ENCODE measurements at regions not wholly inside any gene's neighbourhood (a gene's known extent, or its start where the extent isn't known, plus 50 kb on each side); places are given as distances from the start of the nearest gene placed in this dataset.

DNA sequence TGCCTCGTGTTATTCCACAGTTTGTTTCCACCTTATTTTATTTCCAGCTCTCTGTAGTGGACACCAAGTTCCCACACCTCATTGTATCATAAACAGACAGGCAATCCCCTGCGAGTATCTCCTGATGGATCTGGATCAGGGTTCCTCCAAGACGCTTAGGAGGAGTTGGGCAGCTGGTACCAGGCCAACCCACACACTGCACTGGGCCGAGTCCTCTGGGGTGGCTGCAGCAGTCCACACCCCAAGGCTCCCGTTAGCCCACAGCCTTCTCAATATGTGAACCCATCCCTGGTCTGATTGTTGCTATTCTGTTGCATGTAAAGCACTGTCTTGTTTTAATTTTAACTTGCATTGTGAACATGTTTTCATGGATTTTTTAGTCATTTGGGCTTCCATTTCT is 178.8 kb upstream of the RAB6C start:
- no peak overlapping the region for H3K4me3 ChIP-seq (replicated peaks; ENCODE audit: low read depth, low read length)
- DNase-seq (ENCODE audit: extremely low read depth, low read depth): no peak
- TF ChIP-seq, protein P1, sequence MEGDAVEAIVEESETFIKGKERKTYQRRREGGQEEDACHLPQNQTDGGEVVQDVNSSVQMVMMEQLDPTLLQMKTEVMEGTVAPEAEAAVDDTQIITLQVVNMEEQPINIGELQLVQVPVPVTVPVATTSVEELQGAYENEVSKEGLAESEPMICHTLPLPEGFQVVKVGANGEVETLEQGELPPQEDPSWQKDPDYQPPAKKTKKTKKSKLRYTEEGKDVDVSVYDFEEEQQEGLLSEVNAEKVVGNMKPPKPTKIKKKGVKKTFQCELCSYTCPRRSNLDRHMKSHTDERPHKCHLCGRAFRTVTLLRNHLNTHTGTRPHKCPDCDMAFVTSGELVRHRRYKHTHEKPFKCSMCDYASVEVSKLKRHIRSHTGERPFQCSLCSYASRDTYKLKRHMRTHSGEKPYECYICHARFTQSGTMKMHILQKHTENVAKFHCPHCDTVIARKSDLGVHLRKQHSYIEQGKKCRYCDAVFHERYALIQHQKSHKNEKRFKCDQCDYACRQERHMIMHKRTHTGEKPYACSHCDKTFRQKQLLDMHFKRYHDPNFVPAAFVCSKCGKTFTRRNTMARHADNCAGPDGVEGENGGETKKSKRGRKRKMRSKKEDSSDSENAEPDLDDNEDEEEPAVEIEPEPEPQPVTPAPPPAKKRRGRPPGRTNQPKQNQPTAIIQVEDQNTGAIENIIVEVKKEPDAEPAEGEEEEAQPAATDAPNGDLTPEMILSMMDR (IDR thresholded peaks at IDR 0.05; ENCODE audit: low read depth, low read length, missing control alignments): no peak

DNA sequence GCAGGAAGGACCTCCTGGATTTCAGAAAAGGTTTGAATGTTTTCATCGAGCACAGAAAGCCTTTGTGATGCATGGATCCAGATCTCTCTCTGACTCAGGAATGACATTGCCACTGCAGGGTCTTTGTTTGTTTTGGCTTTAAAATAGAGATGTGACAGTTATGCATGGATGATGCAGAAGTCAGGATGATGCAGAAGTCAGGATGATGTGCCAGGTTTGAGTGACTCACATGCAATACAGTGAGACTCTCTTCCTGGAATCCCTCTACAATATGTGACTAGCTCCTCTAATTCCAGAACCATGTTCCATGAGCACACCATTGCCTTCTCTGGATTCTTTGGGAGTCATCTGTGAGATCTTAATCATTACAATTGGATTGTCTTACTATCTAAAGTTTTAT is 177.9 kb upstream of the RAB6C start:
- TF ChIP-seq, protein P1 (IDR thresholded peaks at IDR 0.05; ENCODE audit: low read depth, low read length, missing control alignments): no peak
- DNase-seq (ENCODE audit: extremely low read depth, low read depth): no peak
- no peak overlapping the region for H3K4me3 ChIP-seq (replicated peaks; ENCODE audit: low read depth, low read length)

DNA sequence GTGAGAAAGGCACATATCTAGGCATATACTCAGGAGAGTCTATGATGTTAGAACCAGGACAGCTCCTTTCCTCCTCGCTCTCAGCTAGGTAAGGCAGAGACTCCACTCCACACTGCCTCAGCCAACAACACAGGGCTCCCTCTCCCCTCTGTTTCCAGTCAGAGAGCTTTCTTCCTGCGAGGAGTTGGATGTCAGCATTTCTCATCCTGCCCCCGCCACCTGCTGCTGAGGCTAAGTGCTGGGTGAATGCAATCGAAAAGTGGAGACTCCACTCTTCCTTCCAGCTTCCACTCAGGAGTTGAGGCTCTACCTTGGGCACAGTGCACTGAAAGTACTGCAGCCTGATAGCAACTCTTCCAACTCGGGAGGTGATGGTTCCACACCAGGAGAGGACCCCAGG is 177.2 kb upstream of the RAB6C start:
- no peak overlapping the region for H3K4me3 ChIP-seq (replicated peaks; ENCODE audit: low read depth, low read length)
- TF ChIP-seq, protein P1 (IDR thresholded peaks at IDR 0.05; ENCODE audit: low read depth, low read length, missing control alignments): no peak
- DNase-seq (ENCODE audit: extremely low read depth, low read depth): no peak

DNA sequence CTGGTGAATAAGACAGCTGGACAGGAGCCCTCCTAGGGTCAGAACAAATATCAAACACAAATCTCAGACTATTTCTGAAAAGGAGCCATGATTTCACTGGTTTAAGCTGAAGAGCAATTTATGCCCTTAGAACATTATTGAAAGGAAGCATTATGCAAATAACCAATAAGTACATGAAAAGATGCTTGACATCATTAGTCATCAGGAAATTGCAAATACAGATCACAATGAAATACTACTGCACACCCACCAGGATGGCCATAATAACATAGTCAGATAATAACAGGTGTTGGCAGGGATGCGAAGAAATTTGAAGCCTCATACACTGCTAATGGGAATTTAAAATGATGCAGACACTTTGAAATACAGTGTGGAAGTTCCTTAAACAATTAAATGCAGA is 176.4 kb upstream of the RAB6C start:
- DNase-seq (ENCODE audit: extremely low read depth, low read depth): no peak
- TF ChIP-seq, protein P1 (IDR thresholded peaks at IDR 0.05; ENCODE audit: low read depth, low read length, missing control alignments): no peak
- H3K4me3 ChIP-seq (replicated peaks; ENCODE audit: low read depth, low read length): no peak overlapping the region

DNA sequence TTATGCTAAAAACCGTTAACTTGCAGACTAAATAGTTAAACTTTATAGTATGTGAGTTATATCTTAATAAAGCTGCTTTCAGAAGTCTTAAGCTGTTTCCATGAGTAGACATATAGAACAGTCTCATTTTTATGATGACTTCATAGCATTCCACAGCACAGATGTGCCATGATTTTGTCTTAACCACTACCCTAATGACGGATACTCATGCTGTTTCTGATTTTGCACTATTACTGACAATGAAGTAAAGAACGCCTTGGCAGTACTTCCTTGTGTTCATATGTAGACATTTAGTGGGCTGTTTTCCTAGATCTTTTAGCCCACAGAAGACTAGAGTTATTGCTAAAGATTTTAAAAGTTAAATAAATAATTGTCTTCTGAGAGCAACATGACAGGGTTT is 175.6 kb upstream of the RAB6C start:
- TF ChIP-seq, protein P1 (IDR thresholded peaks at IDR 0.05; ENCODE audit: low read depth, low read length, missing control alignments): no peak

DNA sequence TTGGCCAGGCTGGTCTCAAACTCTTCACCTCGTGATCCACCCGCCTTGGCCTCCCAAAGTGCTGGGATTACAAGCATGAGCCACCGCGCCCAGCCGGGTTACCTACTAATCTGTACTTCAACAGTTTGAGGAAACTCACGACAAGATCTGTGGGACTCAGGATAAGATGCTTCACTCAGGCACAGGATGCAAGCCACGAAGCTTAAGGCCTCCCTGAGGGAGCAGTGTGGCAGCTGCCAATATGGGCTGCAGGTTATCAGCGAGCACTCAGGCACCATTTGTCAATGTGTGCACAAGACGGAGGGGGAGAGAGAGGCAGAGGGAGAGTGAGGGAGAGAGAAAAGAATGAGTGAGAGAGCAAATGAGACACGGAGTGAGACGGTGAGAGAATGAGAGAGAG is 173.6 kb upstream of the RAB6C start:
- no peak for DNase-seq (ENCODE audit: extremely low read depth, low read depth)

More for the DNA sequence above, 175.6 kb upstream of the RAB6C start:
- H3K4me3 ChIP-seq (replicated peaks; ENCODE audit: low read depth, low read length): no peak overlapping the region
- DNase-seq (ENCODE audit: extremely low read depth, low read depth): no peak

DNA sequence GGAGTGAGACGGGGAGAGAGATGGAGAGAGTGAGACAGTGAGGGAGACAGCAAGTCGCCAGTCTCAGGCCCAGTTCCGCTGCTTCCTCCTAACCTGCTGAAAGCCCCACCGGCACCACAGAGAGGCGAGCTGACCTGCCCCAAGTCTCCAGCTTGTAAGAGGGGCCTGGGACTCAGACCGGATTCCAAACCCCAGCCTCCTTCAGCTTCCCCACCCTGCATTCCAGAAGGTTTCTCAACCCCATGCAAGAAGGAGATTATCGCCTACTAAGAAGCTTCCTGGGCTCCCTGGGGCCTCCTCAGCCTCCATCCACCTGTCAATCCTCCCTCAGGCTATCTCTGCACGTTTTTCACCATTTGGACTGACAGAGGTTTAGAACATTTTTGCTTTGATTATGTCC is 173.1 kb upstream of the RAB6C start:
- H3K4me3 ChIP-seq (replicated peaks; ENCODE audit: low read depth, low read length): no peak overlapping the region
- TF ChIP-seq, protein P1 (IDR thresholded peaks at IDR 0.05; ENCODE audit: low read depth, low read length, missing control alignments): no peak
- no peak for DNase-seq (ENCODE audit: extremely low read depth, low read depth)

More for the DNA sequence above, 173.6 kb upstream of the RAB6C start:
- no peak overlapping the region for H3K4me3 ChIP-seq (replicated peaks; ENCODE audit: low read depth, low read length)
- TF ChIP-seq, protein P1 (IDR thresholded peaks at IDR 0.05; ENCODE audit: low read depth, low read length, missing control alignments): no peak
